ENCODE measurements at regions not wholly inside any gene's neighbourhood (a gene's known extent, or its start where the extent isn't known, plus 50 kb on each side); places are given as distances from the start of the nearest gene placed in this dataset.
"Not testable (repeated sequence)": the region's sequence is repeated elsewhere in the genome, so short reads cannot be mapped to it uniquely, and the experiment has no call there.

GRCh38 chr12:131321988-131322387 is 368.3 kb downstream of the ADGRD1 start:
- DNase-seq: no peak

- DNase-seq: not testable (repeated sequence)
Measured at GRCh38 chr12:131322460-131322859, 368.8 kb downstream of the ADGRD1 start.

DNA sequence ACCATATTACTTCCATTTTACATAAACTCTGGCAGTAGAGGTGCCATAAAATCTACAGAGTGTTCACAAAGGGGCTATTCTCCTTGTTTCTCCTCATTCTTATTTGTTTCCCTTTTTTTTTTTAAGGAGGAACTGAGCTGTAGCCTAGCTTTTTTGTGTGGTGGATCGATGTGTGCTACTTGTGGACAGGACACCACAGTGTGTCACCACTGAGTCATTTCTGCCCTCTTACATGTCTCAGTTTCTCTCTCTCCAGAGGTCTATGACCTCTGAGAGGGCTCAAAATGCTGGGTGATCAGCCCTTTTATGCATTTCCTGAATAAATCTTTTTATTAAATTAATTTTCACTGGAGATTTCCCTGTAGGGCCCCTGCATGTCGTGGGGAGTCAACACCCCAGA is 370.2 kb downstream of the ADGRD1 start:
- DNase-seq: no peak

DNA sequence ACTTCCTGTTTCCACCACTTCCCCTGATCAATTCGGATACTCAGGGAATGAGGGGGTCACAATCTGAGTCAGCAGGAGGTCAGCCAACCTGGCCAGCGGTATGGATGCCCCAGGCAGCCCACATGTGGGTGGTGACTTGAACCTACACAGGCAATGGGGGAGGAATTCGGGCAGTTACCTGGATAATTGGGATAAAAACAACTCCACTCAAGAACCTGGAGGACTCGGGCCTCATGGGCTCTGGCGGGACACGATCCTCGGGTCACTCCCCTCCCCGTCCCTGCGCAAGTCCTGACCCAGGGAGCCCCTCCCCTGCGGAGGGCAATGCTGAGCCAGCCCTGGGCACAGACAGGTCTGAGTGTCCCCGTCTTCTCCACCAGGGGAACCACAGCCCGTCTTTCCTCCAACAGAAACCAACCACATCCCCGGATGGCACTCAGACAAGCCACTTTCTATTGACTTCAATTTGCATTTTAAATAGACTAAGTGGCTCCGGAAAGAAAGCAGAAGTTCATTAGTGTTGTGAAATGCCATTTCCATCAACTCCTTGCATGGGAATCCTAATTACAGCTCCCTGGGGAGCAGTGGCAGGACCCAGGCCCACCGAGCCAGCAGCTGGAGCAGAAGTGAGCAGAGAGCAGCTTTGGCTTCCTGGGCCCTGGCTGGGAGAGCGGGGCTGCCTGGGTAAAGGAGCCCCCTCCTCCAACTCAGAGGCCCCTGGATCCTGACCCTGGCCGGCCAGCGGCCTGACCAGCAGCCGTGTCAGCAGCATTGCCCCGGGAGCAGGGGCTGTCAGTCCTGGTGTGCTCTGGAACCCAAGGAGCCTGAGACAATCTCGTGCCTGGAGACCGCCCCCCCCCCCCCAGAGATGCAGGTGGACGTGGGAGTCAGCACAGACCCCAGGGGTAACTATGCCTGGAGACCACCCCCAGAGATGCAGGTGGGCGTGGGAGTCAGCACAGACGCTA is 374.1 kb downstream of the ADGRD1 start:
- DNase-seq: no peak

DNA sequence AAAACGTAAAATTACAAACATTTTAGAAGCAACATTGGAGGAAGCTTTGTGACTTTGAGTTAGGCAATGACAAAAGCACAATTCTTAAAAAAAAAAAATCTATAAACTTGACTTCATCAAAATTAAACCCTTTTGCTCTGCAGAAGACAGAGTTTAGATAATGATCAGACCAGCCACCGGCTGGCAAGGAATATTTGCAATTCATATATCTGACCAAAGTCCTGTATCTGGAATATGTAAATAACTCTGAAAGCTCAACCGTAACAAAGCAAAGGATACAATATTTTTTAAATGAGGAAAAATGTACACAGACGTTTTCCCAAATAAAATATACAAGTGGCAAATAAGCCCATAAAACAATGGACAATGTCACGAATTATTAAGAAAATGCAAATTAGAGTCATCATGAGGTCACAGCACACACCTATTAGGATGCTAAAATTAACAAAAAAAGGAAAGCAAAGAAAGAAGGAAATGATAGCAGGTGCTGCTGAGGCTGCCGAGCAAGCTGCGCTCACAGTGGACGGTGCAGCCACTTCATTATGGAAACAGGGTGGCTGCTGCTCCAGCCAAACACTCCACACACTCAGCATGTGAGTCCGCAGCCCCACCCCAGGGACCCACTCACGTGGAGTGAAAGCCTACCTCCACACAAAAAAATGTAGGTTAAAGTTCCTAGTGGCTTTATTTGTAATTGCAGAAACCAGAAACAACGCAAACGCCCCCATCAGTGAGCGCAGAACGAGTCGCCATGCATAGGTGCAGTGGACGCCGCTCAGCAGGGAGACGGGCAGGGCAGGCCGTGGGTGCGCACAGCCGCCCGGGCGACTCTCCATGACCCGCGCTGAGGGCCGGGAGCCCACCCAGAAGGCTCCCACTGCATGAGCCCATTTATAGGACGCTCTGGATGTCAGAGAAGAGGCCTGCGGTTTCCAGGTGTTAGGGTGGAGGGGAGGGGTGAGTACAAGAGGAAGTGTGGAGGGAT is 375.4 kb downstream of the ADGRD1 start:
- not testable (repeated sequence) for DNase-seq

DNA sequence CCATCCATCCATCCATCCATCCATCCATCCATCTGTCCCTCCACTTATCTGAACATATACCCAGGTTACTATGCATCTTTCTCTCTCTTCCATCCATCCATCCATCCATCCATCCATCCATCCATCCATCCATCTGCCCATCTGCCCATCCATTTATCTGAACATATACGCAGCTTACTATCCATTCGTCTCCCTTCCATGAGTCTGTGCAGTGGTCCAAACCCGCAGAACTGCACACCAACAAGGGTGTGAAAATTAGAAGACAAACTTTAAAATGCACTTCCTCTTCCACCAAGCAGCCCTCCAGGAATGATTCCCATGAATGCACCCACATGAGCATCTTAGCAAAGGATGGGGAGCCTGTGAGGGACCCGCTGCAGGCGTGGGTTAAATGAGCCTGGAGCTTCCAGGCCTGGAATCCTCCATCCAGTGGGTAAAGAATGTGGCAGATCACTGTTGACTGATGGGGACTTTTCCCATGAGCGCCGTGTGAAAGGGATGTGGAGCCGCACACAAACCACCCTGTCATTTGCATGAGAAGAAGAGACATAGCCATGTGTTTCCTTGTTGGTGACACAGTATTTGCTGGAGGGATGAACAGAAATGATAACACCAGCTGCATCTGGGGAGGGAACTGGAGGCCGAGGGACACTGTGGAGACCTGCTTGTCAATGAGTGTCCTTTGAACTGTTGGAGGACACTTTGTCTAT is 376.6 kb downstream of the ADGRD1 start:
- DNase-seq: no peak

DNA sequence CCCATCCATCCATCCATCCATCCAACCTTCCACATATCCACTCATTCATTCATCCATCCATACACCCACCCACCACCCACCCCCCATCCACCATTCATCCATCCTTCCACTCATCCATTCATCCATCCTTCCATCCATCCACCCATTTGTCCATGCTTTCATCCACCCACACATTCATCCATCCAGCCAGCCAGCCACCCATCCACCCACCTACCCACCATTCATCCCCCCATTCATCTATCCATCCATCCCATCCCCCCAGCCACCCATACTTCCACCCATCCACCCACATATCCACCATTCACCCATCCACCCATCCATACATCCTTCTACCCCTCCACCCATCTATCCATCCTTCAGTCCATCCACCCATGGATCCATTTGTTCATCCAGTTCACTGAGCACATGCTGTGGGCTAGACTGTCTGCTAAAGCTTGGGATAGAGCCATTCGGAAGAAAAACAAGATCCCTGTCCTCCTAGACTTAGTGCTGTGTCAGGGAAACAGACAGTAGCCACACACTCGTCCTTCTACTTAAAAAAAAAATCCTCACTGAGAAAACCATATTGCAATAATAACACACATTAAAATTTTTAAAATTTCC is 377.5 kb downstream of the ADGRD1 start:
- DNase-seq: no peak

DNA sequence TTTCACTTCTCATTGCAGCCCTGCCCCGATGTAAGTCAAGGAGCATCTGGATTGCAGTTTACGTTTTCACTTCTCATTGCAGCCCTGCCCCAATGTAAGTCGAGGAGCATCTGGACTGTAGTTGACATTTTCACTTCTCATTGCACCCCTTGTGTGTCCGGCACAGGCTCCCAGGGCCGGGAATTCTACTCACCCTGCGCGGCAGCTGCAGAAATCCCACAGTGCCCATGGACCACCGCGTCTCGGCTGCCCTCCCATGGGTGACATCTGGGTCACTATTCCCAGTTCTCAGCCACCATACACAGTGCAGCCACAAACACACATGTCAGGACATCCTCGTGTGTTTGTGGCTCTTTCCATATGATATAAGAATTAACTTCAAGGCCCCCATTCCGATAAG is 378.5 kb downstream of the ADGRD1 start:
- DNase-seq: no peak

DNA sequence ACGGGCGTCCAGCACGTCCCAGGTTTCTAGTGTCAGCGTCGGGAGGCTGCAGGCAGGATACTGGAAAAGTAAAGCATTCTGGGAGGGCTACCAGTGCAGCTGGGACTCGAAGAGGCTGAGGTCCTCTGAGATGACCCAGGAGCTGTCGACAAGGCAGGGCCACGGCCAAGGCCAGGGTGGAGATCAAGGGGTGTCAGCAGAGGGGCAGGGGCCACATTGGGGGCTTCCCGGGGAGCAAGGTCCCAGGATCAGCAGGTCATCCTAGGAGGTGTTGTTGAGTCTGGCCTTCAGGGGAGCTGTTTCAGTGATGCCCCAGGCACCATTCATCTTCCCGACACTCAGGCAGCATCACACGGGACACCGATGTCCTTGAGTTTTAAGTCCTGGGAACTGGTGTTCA is 377.8 kb upstream of the SFSWAP start:
- DNase-seq: no peak

DNA sequence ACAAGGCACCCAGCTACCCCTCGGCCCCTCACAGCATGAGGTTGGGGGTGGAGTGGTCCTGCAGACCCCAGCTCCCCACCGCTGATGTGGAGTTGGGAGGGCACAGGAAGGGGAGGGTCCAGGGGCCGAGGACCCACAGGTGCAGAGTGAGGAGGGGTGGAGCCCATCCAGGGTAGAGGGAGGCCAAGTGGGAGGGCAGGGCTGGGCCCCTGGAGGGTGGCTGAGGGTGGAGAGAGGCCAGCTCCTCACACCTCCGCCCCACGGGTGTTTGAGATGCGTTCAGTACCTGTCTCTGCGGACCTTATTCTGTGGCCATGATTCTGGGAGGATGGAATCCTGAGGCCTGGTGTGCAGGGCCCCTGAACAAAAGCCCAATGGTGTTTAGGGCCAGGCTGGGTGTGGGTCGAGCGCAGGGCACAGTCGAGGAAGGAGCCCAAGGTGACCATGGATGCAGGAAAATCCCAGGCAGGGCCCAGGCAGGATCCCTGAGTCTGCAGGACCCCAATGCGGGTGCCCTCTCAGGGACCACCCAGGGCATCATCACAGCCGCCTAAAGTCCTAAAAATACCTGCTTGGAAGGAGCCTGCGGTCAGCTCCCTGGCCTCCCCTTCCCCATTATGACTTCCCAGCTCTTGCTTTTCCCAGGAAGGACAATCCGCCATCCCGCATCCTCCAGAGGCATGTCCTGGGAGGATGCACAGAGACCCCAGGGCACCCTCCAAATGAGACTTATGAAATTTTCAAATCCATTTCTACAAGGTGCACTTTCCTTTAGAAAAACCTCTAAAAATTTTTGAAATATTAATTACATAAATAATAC is 377.1 kb upstream of the SFSWAP start:
- no peak for DNase-seq

DNA sequence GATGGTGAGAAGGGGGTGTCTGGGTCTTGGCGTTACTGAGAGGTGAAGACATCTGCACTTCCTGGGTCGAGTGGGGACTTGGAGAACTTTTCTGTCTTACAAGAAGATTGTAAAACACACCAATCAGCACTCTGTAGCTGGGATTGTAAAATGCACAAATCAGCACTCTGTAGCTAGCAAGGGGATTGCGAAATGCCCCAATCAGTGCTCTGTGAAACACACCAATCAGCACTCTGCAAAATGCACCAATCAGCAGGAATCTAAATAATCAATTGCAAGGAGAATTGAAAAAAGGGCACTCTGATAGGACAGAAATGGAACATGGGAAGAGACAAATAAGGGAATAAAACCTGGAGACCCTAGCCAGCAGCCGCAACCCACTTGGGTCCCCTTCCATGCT is 376.1 kb upstream of the SFSWAP start:
- DNase-seq: no peak

DNA sequence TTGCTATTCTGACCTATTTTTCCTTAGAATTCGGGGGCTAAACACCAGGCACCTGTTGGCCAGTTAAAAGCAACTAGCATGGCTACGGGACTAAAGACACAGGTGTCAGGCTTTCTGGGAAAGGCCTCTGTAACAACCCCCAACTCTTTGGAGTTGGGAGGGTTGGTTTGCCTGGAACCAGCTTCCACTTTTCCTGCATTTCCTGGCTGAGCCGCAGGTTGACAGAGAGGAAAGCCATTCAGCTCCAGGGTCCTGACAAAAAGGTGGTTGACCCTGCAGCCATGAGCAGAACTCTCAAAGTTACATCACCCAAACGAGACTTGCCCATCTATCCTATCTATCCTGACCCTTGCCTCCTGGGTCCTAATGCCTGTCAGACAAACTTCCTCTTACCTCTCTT is 375.4 kb upstream of the SFSWAP start:
- DNase-seq: no peak

DNA sequence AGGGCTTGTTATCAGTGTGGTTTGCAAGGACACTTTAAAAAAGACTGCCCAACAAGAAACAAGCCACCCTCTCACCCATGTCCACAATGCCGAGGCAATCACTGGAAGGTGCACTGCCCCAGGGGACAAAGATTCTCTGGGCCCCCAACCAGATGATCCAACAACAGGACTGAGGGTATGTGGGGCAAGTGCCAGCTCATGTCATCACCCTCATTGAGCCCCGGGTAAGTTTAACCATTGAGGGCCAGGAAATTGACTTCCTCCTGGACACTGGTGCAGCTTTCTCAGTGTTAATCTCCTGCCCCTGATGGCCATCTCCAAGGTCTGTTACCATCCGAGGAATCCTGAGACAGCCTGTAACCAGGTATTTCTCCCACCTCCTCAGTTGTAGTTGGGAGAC is 373.0 kb upstream of the SFSWAP start:
- not testable (repeated sequence) for DNase-seq

- no peak for DNase-seq
Measured at GRCh38 chr12:131340616-131341210, 370.2 kb upstream of the SFSWAP start.

DNA sequence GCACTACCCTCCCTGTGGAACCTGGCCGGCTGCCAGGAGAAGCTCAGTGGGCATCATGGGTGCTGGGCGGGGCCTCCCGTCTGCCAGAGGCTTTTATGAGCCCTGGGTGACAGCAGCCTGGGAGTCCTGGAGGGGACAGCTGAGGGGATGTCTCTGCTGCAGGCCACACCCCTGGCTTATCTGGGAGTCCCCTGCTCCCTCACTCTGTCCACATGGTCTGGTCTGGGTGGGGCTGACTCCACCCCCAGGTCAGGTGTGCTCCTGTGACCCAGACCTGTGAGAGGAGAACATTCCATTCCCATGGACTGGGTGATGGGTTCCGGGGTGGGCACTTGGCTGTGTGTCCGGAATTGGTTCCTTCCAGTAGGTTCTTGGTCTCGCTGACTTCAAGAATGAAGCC is 369.3 kb upstream of the SFSWAP start:
- DNase-seq: not testable (repeated sequence)

DNA sequence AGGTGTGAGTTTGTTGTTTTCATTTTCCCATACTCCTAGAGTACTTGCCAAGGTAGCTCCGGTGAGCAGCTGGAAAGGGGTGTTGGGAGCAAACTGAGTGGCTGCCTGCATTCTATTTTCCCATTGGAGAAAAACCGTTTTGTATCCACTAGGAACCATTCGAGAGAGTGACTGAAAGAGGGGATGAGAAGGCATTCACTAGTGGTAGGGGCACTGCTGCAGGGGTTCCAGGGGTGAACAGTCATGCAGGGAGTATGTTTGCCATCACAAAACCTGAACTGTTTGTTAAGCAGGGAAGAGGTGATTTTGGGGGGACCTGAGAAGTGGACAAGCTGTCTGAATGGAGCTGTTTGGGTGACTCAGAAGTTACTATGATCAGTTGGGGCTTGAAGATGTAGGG is 367.5 kb upstream of the SFSWAP start:
- DNase-seq: not testable (repeated sequence)

DNA sequence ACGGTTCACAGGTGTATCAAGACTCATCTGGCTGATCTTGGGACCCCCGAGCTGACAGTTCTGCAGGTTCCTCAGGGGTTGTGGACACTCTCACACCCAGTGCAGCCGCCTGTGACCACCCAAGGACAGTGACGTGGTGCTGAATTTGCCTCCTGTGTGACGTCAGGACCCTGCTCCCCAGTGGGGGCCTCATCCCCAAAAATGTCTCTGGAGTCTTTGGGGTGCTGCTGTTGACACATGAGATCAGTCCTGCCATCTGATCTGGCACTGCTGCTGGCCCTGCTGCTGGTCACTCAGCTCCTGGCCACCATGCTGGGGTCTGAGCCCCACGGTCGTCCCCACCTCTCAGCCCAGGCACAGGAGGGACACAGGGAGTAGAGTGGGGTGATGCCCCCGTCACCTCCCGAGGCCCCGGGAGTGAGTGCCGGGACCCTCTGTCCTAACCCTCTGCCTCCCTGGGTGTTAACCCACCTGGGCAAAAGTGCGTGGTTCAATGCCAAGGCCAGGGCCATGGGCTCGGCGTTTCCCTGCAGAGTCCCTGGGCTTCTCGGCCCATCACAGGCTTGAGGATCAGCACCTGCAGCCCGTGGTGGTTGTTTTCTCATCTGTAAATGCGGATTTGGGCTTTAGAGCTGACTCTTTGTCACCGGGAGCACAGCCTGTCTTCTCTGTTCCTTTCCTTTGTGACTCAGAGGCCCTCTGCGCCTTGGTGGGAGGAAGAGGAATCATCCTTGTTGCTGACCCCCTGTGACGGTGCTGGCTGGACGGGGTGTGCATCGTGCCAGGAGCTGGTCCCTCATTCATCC is 366.0 kb upstream of the SFSWAP start:
- not testable (repeated sequence) for DNase-seq

DNA sequence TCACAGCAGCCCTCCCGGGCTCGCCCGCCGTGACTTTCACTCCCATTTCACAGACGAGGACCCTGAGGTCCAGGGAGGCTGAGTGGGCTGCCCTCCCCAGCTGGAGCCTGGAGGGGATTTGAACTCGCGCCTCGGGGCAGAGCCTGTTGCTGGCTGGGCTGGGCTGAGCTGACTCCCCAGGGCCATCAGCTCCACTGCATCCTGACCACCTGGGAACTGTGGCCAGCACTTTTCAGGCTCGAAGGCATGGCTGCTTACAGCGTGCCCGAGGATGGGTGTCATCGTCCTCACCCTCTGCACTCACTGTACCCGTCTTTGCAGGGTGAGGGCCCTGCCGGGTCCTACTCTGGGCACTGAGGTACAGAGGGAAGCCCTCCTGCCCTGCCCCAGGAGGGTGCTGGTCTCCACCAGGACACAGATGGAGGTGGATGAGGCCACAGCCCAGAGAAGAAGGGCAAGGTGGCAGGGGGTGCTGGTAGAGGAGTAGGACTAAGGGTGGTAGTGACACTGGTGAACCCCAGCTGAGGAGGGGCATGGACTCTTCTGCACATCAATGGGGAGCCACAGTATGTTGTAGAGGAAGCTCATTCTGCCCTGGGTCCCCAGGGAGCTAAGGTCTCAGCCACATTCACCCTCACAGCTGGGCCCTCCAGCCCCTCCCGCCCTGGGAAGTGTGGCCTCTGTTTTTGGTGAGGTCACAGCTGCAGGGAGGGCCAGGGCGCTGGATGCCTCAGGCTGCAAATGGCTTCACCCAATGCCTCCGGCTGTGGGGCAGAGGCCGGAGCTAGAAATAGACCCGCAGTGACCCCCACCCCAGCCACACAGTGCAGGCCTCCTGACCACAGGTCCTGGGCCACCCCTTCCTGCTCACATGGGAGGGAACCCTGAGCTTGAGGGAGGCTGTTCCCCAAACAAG is 365.1 kb upstream of the SFSWAP start:
- DNase-seq: no peak

Data from CD4-positive, alpha-beta T cell treated with Interleukin-6 for 4 hours (primary cell).